ENCODE measurements at regions not wholly inside any gene's neighbourhood (a gene's known extent, or its start where the extent isn't known, plus 50 kb on each side); places are given as distances from the start of the nearest gene placed in this dataset.

- H3K4me1 ChIP-seq: no peaks in the 10 kb centered on the region
- H3K9me3 ChIP-seq: no peaks in the 10 kb centered on the region
- ATAC-seq (no peak), DNase-seq (no peak)
- intact Hi-C loops (cut with DNase I): no loop called here
- WGBS, 4 donors: 91 to 96% (median 92%) methylated on average over 5 of the region's 5 CpGs
- H3K36me3 ChIP-seq: no peaks in the 10 kb centered on the region
- TF ChIP-seq CTCF (IDR thresholded peaks at IDR 0.05): no peak
- no peak for TF ChIP-seq POLR2A (IDR thresholded peaks at IDR 0.05)
- H3K27me3 ChIP-seq: no peaks in the 10 kb centered on the region
- no peak overlapping the region for H3K4me3 ChIP-seq
- no peak overlapping the region for H3K27ac ChIP-seq
Measured at GRCh38 chr14:83356080-83356479, 1822.4 kb upstream of the SEL1L start.

GRCh38 chr14:83372271-83372670 lies 1838.6 kb upstream of the SEL1L start:
- no peak for TF ChIP-seq POLR2A (IDR thresholded peaks at IDR 0.05)
- no peak for TF ChIP-seq CTCF (IDR thresholded peaks at IDR 0.05)
- 79 to 89% (median 84%) methylated on average over 1 of the region's 1 CpG for WGBS, 4 donors
- intact Hi-C loops (cut with DNase I): no loop called here

GRCh38 chr14:83379436-83379835 lies 1845.8 kb upstream of the SEL1L start:
- 50 to 57% (median 52%) methylated on average over 3 of the region's 3 CpGs for WGBS, 4 donors
- no peak overlapping the region for H3K4me3 ChIP-seq
- TF ChIP-seq POLR2A (IDR thresholded peaks at IDR 0.05): no peak
- no peak for TF ChIP-seq CTCF (IDR thresholded peaks at IDR 0.05)
- H3K36me3 ChIP-seq: no peaks in the 10 kb centered on the region
- no peaks in the 10 kb centered on the region for H3K4me1 ChIP-seq
- H3K9me3 ChIP-seq: peaks cover 0 to 8% (median 0%) of the 10 kb centered on the region in 12 donors
- no peaks in the 10 kb centered on the region for H3K27me3 ChIP-seq
- intact Hi-C loops (cut with DNase I): no loop called here
- peak overlapping the region in 1 of 12 donors; percentile 35 for H3K27ac ChIP-seq
- peak; percentile 15 to 60 (median 46) for ATAC-seq
- peak in 3 of 5 donors; percentile 21 to 25 (median 25) for DNase-seq

More at GRCh38 chr14:83372271-83372670, 1838.6 kb upstream of the SEL1L start:
- Histone ChIP-seq H3K9me3 (peaks cover 0 to 8% (median 0%) of the 10 kb centered on the region in 12 donors), H3K27me3 (no peaks in the 10 kb centered on the region), H3K4me1 (no peaks in the 10 kb centered on the region), H3K36me3 (no peaks in the 10 kb centered on the region), H3K27ac (no peak overlapping the region), H3K4me3 (no peak overlapping the region)
- ATAC-seq (no peak), DNase-seq (no peak)

- WGBS, 4 donors: 71 to 85% (median 79%) methylated on average over 3 of the region's 3 CpGs
- ATAC-seq (no peak), DNase-seq (no peak)
- H3K27ac ChIP-seq: no peak overlapping the region
- peaks cover 0 to 11% (median 0%) of the 10 kb centered on the region in 12 donors for H3K9me3 ChIP-seq
- no peak overlapping the region for H3K4me3 ChIP-seq
- intact Hi-C loops (cut with DNase I): no loop called here
- no peaks in the 10 kb centered on the region for H3K4me1 ChIP-seq
- H3K27me3 ChIP-seq: no peaks in the 10 kb centered on the region
- TF ChIP-seq POLR2A (IDR thresholded peaks at IDR 0.05): no peak
- no peak for TF ChIP-seq CTCF (IDR thresholded peaks at IDR 0.05)
- H3K36me3 ChIP-seq: no peaks in the 10 kb centered on the region
Measured at GRCh38 chr14:83384253-83384652, 1850.6 kb upstream of the SEL1L start.
